ENCODE measurements at regions not wholly inside any gene's neighbourhood (a gene's known extent, or its start where the extent isn't known, plus 50 kb on each side); places are given as distances from the start of the nearest gene placed in this dataset.
A peak's percentile ranks its signal among the peaks of the same experiment; 100 is the strongest.

DNA sequence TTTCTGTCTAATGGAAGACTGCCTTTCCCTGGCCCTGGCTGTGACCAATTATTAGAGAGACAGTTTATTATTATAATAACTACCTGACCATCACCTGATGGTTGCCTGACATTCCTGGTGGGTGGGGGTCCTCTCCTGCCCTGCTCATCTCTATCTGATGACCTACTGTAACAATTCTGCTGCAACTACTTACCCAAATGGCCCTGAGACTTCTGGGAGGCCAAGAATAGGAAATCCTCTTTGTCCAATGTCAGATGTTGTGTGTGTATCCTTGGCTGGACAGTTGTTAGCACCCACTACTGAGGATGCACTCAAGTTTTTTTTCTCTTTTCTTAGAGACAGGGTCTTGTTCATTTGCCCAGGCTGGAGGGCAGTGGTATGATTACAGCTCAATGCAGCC is 110.3 kb downstream of the DDX1 start:
- no peaks in the 10 kb centered on the region for H3K27me3 ChIP-seq
- H3K4me1 ChIP-seq = peaks cover 0 to 8% (median 0%) of the 10 kb centered on the region in 4 donors

DNA sequence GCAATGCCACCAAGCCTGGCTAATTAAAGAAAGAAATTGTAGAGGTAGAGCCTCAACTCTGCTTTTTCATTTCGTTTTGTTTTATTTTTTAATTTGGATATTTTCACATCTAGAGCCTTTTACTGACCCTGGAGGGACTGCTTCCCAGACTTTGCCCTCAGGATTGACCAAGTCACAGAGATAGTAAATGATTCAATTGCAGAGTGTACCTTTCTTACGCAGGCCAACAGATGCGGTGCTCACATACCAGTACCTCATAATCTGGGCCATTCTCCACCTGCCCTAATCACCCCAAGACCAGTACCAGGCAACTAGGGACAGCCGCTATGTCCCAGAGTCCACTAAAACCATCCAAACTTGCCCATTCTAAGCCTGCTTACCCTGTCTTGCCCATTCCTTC is 110.8 kb downstream of the DDX1 start:
- Histone ChIP-seq H3K4me1 (peaks cover 0 to 8% (median 0%) of the 10 kb centered on the region in 4 donors), H3K9me3 (no peaks in the 10 kb centered on the region), H3K36me3 (no peaks in the 10 kb centered on the region), H3K27ac (no peak overlapping the region), H3K27me3 (no peaks in the 10 kb centered on the region), H3K4me3 (no peak overlapping the region)
- no peak for TF ChIP-seq EP300 (IDR thresholded peaks at IDR 0.05)
- TF ChIP-seq, protein P1, sequence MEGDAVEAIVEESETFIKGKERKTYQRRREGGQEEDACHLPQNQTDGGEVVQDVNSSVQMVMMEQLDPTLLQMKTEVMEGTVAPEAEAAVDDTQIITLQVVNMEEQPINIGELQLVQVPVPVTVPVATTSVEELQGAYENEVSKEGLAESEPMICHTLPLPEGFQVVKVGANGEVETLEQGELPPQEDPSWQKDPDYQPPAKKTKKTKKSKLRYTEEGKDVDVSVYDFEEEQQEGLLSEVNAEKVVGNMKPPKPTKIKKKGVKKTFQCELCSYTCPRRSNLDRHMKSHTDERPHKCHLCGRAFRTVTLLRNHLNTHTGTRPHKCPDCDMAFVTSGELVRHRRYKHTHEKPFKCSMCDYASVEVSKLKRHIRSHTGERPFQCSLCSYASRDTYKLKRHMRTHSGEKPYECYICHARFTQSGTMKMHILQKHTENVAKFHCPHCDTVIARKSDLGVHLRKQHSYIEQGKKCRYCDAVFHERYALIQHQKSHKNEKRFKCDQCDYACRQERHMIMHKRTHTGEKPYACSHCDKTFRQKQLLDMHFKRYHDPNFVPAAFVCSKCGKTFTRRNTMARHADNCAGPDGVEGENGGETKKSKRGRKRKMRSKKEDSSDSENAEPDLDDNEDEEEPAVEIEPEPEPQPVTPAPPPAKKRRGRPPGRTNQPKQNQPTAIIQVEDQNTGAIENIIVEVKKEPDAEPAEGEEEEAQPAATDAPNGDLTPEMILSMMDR (IDR thresholded peaks at IDR 0.05) = no peak
- no peak for TF ChIP-seq POLR2A (IDR thresholded peaks at IDR 0.05)
- TF ChIP-seq POLR2AphosphoS5 (IDR thresholded peaks at IDR 0.05) = no peak
- WGBS, 2 donors = 73 to 86% methylated on average over 4 of the region's 4 CpGs
- no peak for DNase-seq
- intact Hi-C loops (cut with DNase I) = no loop called here

More for the DNA sequence above, 110.3 kb downstream of the DDX1 start:
- Histone ChIP-seq H3K4me3 (no peak overlapping the region), H3K27ac (no peak overlapping the region), H3K9me3 (no peaks in the 10 kb centered on the region), H3K36me3 (no peaks in the 10 kb centered on the region)
- no peak for TF ChIP-seq EP300 (IDR thresholded peaks at IDR 0.05)
- no peak for TF ChIP-seq POLR2AphosphoS5 (IDR thresholded peaks at IDR 0.05)
- TF ChIP-seq POLR2A (IDR thresholded peaks at IDR 0.05) = no peak
- TF ChIP-seq, protein P1 (IDR thresholded peaks at IDR 0.05) = no peak
- no peak for DNase-seq
- intact Hi-C loops (cut with DNase I) = no loop called here

DNA sequence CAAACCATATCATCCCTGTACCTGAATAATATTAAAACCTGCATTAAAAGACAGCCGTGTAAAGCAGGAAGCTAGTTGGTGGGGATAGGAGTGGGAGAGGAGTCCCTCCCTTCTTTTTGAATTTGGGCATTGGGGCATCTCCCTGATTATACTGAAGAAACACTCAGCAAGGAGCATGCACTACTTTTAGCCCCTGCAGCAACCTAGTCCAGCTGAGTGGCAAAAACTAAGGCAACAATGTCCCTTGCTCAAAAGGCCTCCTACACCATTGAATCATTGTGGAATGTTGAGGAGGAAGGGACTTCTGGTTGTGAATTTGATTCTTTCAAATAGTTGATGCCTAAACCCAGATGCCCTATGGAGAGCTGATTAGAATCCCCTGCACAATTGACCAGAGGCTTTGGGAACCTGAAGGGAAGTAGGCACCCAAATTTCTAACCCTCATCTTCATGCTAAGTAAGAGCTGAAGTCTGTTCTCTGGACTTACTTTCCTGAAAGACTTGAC is 111.7 kb downstream of the DDX1 start:
- intact Hi-C loops (cut with DNase I) = no loop called here
- no peaks in the 10 kb centered on the region for H3K36me3 ChIP-seq
- no peak for TF ChIP-seq EP300 (IDR thresholded peaks at IDR 0.05)
- TF ChIP-seq POLR2A (IDR thresholded peaks at IDR 0.05) = no peak
- TF ChIP-seq, protein P1 (IDR thresholded peaks at IDR 0.05) = no peak
- no peak for TF ChIP-seq POLR2AphosphoS5 (IDR thresholded peaks at IDR 0.05)
- no peak overlapping the region for H3K4me3 ChIP-seq
- H3K27me3 ChIP-seq = no peaks in the 10 kb centered on the region
- no peak for DNase-seq
- peak overlapping the region in 1 of 4 donors; percentile 25 for H3K27ac ChIP-seq
- WGBS, 2 donors = 90 to 96% methylated on average over 1 of the region's 1 CpG
- H3K4me1 ChIP-seq = peaks cover 0 to 8% (median 0%) of the 10 kb centered on the region in 4 donors
- no peaks in the 10 kb centered on the region for H3K9me3 ChIP-seq

DNA sequence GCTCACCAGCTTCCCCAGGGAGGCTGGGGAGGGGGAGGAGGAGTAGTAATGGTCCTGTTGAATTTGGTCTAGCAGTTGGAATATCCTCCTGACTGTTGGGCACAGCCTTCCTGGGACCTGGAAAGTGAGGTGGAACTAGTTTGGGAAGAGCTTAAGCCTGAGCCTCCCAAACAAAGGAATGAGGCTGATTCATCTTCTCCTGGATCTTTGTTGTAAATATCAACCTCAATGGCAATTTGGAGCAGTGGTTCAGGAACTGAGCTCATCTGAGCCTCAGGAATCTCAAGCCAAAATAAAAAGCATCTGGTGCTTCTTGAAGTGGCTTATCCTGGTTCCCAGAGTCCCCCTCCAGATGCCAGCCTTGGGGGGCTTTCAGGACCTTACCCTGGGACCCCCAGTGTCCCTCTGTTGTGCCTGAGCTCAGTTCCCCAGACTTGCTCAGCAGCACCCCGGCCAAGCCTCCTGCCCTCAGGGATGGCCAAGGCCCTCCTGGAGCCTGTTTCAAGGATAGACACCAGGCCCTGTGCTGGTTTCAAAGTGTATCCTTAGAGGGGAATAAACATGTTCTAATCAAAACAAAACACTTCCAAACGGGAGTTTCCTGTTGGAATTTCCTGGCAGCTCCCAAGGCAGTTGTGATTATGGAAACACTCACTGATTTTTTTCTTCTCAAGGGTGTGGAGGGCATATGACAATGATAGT is 112.6 kb downstream of the DDX1 start:
- H3K4me3 ChIP-seq = no peak overlapping the region
- H3K27ac ChIP-seq = peak overlapping the region in 1 of 4 donors; percentile 25
- H3K36me3 ChIP-seq = no peaks in the 10 kb centered on the region
- peaks cover 0 to 8% (median 0%) of the 10 kb centered on the region in 4 donors for H3K4me1 ChIP-seq
- TF ChIP-seq POLR2AphosphoS5 (IDR thresholded peaks at IDR 0.05) (no peak), POLR2A (IDR thresholded peaks at IDR 0.05) (no peak), EP300 (IDR thresholded peaks at IDR 0.05) (no peak)
- TF ChIP-seq, protein P1 (IDR thresholded peaks at IDR 0.05) = no peak
- intact Hi-C loops (cut with DNase I) = no loop called here
- no peaks in the 10 kb centered on the region for H3K9me3 ChIP-seq
- 41 to 60% methylated on average over 2 of the region's 2 CpGs for WGBS, 2 donors
- H3K27me3 ChIP-seq = no peaks in the 10 kb centered on the region
- no peak for DNase-seq

DNA sequence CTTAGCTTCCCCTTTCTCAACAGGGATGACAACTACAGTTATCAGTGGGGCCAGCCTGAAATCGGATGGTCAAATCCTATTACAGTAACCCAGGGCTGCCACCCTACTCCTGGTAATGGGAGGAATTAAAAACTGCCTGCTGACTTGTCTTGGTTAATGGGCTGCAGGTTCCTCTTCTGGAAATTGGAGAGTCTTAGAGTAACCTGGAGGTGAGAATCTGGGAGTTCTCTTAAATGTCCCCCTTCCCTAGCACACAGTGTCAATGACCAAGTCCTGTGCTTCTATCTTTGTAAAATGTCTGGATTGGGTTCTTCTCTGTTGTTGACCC is 113.1 kb downstream of the DDX1 start:
- TF ChIP-seq, protein P1 (IDR thresholded peaks at IDR 0.05) = no peak
- TF ChIP-seq EP300 (IDR thresholded peaks at IDR 0.05) (no peak), POLR2A (IDR thresholded peaks at IDR 0.05) (no peak), POLR2AphosphoS5 (IDR thresholded peaks at IDR 0.05) (no peak)
- Histone ChIP-seq H3K27me3 (no peaks in the 10 kb centered on the region), H3K27ac (no peak overlapping the region), H3K4me3 (no peak overlapping the region), H3K9me3 (no peaks in the 10 kb centered on the region), H3K4me1 (peaks cover 0 to 8% (median 0%) of the 10 kb centered on the region in 4 donors), H3K36me3 (no peaks in the 10 kb centered on the region)
- intact Hi-C loops (cut with DNase I) = no loop called here
- 72% methylated on average over 1 of the region's 1 CpG for WGBS, 2 donors
- DNase-seq = no peak

Measured in sigmoid colon (tissue), 6 donors.